Adipocyte (in vitro differentiated cells): ENCODE measurements at regions not wholly inside any gene's neighbourhood (a gene's known extent, or its start where the extent isn't known, plus 50 kb on each side); places are given as distances from the start of the nearest gene placed in this dataset.

Source experiments
- DNase-seq: peaks from one replicate; pipeline ENCODE4 v3.0.0-alpha.2; 2015; ENCODE audit warnings: low read depth
- H3K27me3 ChIP-seq: replicated peaks from 2 replicates; pipeline ENCODE4 v1.7.0; 2013; ENCODE audit warnings: mild to moderate bottlenecking, low read length, moderate library complexity; ENCODE audit not compliant: control insufficient read depth, insufficient read depth
- H3K36me3 ChIP-seq: 2 replicates; pipeline ENCODE4 v1.7.0; 2013; ENCODE audit warnings: low read length, mild to moderate bottlenecking, moderate library complexity; ENCODE audit not compliant: control insufficient read depth, insufficient read depth, severe bottlenecking
- H3K4me1 ChIP-seq: 2 replicates; pipeline ENCODE4 v1.7.0; 2013; ENCODE audit warnings: mild to moderate bottlenecking, low read length, moderate library complexity; ENCODE audit not compliant: control insufficient read depth, insufficient read depth
- H3K4me3 ChIP-seq: 2 replicates; pipeline ENCODE4 v1.7.0; 2013; ENCODE audit warnings: mild to moderate bottlenecking, low read length, moderate library complexity
- H3K9ac ChIP-seq: 2 replicates; pipeline ENCODE4 v1.7.0; 2013; ENCODE audit warnings: mild to moderate bottlenecking, low read length, moderate library complexity
- H3K9me3 ChIP-seq: 2 replicates; pipeline ENCODE4 v1.7.0; 2013; ENCODE audit warnings: mild to moderate bottlenecking, low read length, moderate library complexity; ENCODE audit not compliant: control insufficient read depth

GRCh38 chr11:71148716-71149115, 103.7 kb downstream of the SHANK2 start:
- no peaks in the 10 kb centered on the region for H3K36me3 ChIP-seq
- H3K27me3 ChIP-seq, result no peaks in the 10 kb centered on the region
- no peak overlapping the region for H3K4me3 ChIP-seq
- peaks cover 4% of the 10 kb centered on the region for H3K9me3 ChIP-seq
- H3K4me1 ChIP-seq, result peaks cover 6% of the 10 kb centered on the region
- no peak for DNase-seq
- no peak overlapping the region for H3K9ac ChIP-seq

- no peaks in the 10 kb centered on the region for H3K27me3 ChIP-seq
- no peak for DNase-seq
These were observed 105.0 kb downstream of the SHANK2 start for GRCh38 chr11:71147331-71147730.

DNA sequence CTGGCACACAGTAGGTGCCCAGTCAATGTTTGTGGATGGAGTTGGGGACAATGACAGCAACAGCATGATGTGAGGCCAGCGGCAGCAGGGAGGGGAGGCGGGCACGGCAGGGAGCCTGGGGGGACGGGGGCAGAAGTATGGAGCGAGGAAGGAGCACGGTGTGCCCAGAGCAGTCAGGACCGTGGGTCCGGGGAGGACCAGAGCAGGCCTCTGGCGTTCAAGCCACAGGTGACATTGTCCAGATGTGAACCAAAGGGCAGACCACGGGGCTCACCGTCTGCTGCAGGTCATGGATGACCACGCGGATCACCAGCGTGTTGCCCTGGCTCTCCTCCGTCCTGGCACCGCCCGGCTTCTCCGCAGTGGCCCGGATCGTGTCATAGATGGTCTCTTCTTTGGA, 105.5 kb downstream of the SHANK2 start:
- Histone ChIP-seq H3K4me3 (no peak overlapping the region), H3K27me3 (no peaks in the 10 kb centered on the region), H3K9ac (no peak overlapping the region), H3K4me1 (no peaks in the 10 kb centered on the region), H3K9me3 (peaks cover 4% of the 10 kb centered on the region), H3K36me3 (no peaks in the 10 kb centered on the region)
- no peak for DNase-seq

More at GRCh38 chr11:71147331-71147730, 105.0 kb downstream of the SHANK2 start:
- Histone ChIP-seq H3K4me1 (peaks cover under 1% of the 10 kb centered on the region), H3K9ac (no peak overlapping the region), H3K9me3 (peaks cover 4% of the 10 kb centered on the region), H3K36me3 (no peaks in the 10 kb centered on the region), H3K4me3 (no peak overlapping the region)

- H3K9me3 ChIP-seq, result peaks cover 4% of the 10 kb centered on the region
- no peaks in the 10 kb centered on the region for H3K4me1 ChIP-seq
- no peaks in the 10 kb centered on the region for H3K36me3 ChIP-seq
- no peak overlapping the region for H3K9ac ChIP-seq
- DNase-seq, result no peak
- H3K4me3 ChIP-seq, result no peak overlapping the region
- H3K27me3 ChIP-seq, result no peaks in the 10 kb centered on the region
These were observed 106.2 kb downstream of the SHANK2 start for GRCh38 chr11:71145988-71146824.

- peaks cover under 1% of the 10 kb centered on the region for H3K9me3 ChIP-seq
- no peaks in the 10 kb centered on the region for H3K27me3 ChIP-seq
- H3K4me3 ChIP-seq, result no peak overlapping the region
- no peak overlapping the region for H3K9ac ChIP-seq
- H3K36me3 ChIP-seq, result no peaks in the 10 kb centered on the region
- DNase-seq, result no peak
- H3K4me1 ChIP-seq, result peaks cover under 1% of the 10 kb centered on the region
These were observed 107.0 kb downstream of the SHANK2 start for GRCh38 chr11:71145368-71145767.

GRCh38 chr11:71144736-71145135, 107.6 kb downstream of the SHANK2 start:
- no peaks in the 10 kb centered on the region for H3K27me3 ChIP-seq
- H3K9me3 ChIP-seq, result no peaks in the 10 kb centered on the region
- H3K4me1 ChIP-seq, result peaks cover 7% of the 10 kb centered on the region
- no peak overlapping the region for H3K4me3 ChIP-seq
- no peaks in the 10 kb centered on the region for H3K36me3 ChIP-seq
- no peak for DNase-seq
- no peak overlapping the region for H3K9ac ChIP-seq

GRCh38 chr11:71144010-71144409, 108.4 kb downstream of the SHANK2 start:
- no peak for DNase-seq
- Histone ChIP-seq H3K4me3 (no peak overlapping the region), H3K9ac (no peak overlapping the region), H3K9me3 (no peaks in the 10 kb centered on the region), H3K36me3 (peaks cover under 1% of the 10 kb centered on the region), H3K4me1 (peaks cover 10% of the 10 kb centered on the region), H3K27me3 (no peaks in the 10 kb centered on the region)

GRCh38 chr11:71140206-71140919, 112.0 kb downstream of the SHANK2 start:
- H3K9me3 ChIP-seq, result no peaks in the 10 kb centered on the region
- no peak overlapping the region for H3K9ac ChIP-seq
- H3K27me3 ChIP-seq, result no peaks in the 10 kb centered on the region
- no peak for DNase-seq
- H3K4me1 ChIP-seq, result peaks cover 10% of the 10 kb centered on the region
- H3K4me3 ChIP-seq, result no peak overlapping the region
- H3K36me3 ChIP-seq, result peaks cover 3% of the 10 kb centered on the region

DNA sequence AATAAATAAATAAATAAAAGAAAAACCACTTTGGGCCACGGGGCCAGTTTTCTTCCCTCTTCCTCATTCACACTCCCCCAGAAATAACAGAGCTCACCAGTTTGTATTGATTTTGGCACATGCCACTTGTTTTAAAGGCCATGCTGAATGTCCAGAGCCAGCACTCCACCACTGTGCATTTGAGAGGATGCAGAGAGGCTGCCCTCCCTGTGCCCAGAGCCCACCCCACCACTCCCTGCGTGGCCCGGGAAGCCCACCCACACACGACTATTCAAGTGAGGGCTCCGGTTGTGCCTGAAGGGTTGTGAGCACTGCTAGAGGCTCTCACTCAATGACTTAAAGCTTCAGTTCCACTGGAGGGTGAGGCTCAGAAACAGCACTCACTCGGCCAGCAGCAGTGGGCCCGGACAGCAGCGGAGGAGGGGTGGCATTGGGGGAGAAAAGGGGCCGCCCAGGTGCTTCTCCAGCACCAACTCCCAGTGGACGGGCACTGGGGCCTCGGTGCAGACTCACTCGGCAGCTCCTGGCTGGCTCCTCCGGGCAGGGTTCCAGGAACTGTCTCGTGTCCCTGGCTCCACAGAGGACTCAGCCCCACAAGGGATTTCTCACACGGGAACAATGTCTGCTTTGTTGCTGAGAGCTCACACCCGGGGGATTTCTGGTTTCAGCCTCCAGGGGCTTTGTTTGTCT, 112.7 kb downstream of the SHANK2 start:
- Histone ChIP-seq H3K9me3 (no peaks in the 10 kb centered on the region), H3K4me3 (no peak overlapping the region), H3K9ac (no peak overlapping the region), H3K27me3 (no peaks in the 10 kb centered on the region), H3K4me1 (peaks cover 10% of the 10 kb centered on the region), H3K36me3 (peaks cover 3% of the 10 kb centered on the region)
- peak; percentile 22 for DNase-seq

DNA sequence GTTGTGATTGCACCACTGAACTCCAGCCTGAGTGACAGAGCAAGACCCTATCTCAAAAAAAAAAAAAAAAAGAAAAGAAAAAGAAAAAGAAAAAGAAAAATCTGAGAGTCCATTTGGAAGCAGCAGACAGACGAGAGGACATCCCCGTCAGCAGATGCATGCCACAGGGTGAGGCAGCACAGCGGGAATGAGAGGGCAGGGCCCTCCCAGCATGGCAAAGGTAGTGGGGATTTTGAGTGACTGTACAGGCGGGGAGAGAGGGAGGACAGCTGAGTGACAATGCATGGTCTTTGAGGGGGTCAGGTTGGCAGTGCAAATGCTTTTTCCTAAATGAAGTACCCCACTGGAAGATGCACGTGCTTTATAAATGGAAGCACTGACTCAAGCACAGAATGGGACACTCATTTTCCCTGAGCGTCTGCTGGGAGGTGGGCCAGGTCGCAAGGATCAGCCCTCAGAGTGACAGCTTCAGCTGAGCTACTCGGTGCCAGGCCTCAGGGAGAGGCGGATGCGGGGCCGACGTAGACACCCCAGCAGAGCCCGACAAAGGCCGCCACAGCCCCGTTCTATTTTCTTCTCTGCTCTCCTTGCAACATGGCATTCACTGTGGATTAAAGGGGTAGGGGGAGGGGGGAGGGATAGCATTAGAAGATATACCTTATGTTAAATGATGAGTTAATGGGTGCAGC, 113.5 kb downstream of the SHANK2 start:
- no peak for DNase-seq
- H3K4me3 ChIP-seq, result no peak overlapping the region
- H3K36me3 ChIP-seq, result peaks cover 3% of the 10 kb centered on the region
- peaks cover 10% of the 10 kb centered on the region for H3K4me1 ChIP-seq
- no peaks in the 10 kb centered on the region for H3K27me3 ChIP-seq
- H3K9me3 ChIP-seq, result no peaks in the 10 kb centered on the region
- no peak overlapping the region for H3K9ac ChIP-seq

DNA sequence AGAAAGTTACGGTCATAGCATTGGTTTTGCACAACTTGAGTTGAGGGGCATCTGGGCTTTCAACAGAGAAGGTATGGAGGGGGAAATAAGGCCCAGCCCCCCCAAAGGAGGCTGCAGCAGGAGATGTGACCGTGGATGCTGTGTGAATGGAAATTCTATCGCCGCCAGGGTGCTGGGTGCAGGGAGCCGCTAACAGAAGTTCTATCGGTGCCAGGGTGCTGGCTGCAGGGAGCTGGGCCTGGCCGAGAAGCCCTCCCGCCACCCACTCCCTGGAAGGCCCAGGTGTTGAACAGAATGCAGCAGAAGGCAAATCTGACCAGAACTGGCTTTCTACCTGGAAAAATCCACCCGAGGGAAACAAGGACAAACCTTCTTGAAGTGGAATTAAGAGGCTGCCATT, 115.0 kb downstream of the SHANK2 start:
- Histone ChIP-seq H3K4me3 (no peak overlapping the region), H3K9ac (no peak overlapping the region), H3K27me3 (no peaks in the 10 kb centered on the region), H3K36me3 (peaks cover 3% of the 10 kb centered on the region), H3K9me3 (no peaks in the 10 kb centered on the region), H3K4me1 (peaks cover 10% of the 10 kb centered on the region)
- DNase-seq, result no peak
